ENCODE measurements at regions not wholly inside any gene's neighbourhood (a gene's known extent, or its start where the extent isn't known, plus 50 kb on each side); places are given as distances from the start of the nearest gene placed in this dataset.

GRCh38 chr1:5244631-5245285 is 590.3 kb downstream of the AJAP1 start:
- 72 to 80% (median 76%) methylated on average over 12 to 13 of the region's 13 CpGs for WGBS, 4 donors
- DNase-seq = no peak
- H3K36me3 ChIP-seq = no peaks in the 10 kb centered on the region
- no peak for ATAC-seq
- no peak overlapping the region for H3K4me3 ChIP-seq
- intact Hi-C loops (cut with DNase I) = no loop called here
- H3K27me3 ChIP-seq = peaks cover 0 to 3% (median 0%) of the 10 kb centered on the region in 9 donors
- peaks cover 0 to 8% (median 0%) of the 10 kb centered on the region in 12 donors for H3K9me3 ChIP-seq
- no peaks in the 10 kb centered on the region for H3K4me1 ChIP-seq
- no peak overlapping the region for H3K27ac ChIP-seq
- TF ChIP-seq POLR2A (IDR thresholded peaks at IDR 0.05) (no peak), CTCF (IDR thresholded peaks at IDR 0.05) (no peak)

- intact Hi-C loops (cut with DNase I) = no loop called here
- H3K4me3 ChIP-seq = no peak overlapping the region
- H3K36me3 ChIP-seq = no peaks in the 10 kb centered on the region
- TF ChIP-seq CTCF (IDR thresholded peaks at IDR 0.05) (no peak), POLR2A (IDR thresholded peaks at IDR 0.05) (no peak)
- H3K27me3 ChIP-seq = no peaks in the 10 kb centered on the region
- WGBS, 4 donors = 44 to 78% (median 59%) methylated on average over 3 to 5 of the region's 5 CpGs
- H3K27ac ChIP-seq = no peak overlapping the region
- no peak for ATAC-seq
- DNase-seq = no peak
- H3K9me3 ChIP-seq = peaks cover 0 to 4% (median 0%) of the 10 kb centered on the region in 12 donors
- no peaks in the 10 kb centered on the region for H3K4me1 ChIP-seq
These were observed 588.4 kb downstream of the AJAP1 start for GRCh38 chr1:5242850-5243249.

- intact Hi-C loops (cut with DNase I) = no loop called here
- Histone ChIP-seq H3K27me3 (peaks cover 0 to 4% (median under 1%) of the 10 kb centered on the region in 9 donors), H3K27ac (no peak overlapping the region), H3K9me3 (no peaks in the 10 kb centered on the region), H3K36me3 (no peaks in the 10 kb centered on the region), H3K4me1 (no peaks in the 10 kb centered on the region), H3K4me3 (no peak overlapping the region)
- TF ChIP-seq POLR2A (IDR thresholded peaks at IDR 0.05) (no peak), CTCF (IDR thresholded peaks at IDR 0.05) (no peak)
- ATAC-seq (no peak), DNase-seq (no peak)
- WGBS, 4 donors = 56 to 64% (median 61%) methylated on average over 3 to 5 of the region's 5 CpGs
These were observed 585.5 kb downstream of the AJAP1 start for GRCh38 chr1:5239911-5240310.

GRCh38 chr1:5238351-5239130 is 584.1 kb downstream of the AJAP1 start:
- intact Hi-C loops (cut with DNase I) = no loop called here
- DNase-seq (no peak), ATAC-seq (no peak)
- H3K27me3 ChIP-seq = peaks cover 0 to 11% (median 3%) of the 10 kb centered on the region in 9 donors
- H3K4me1 ChIP-seq = no peaks in the 10 kb centered on the region
- peaks cover 0 to 2% (median 0%) of the 10 kb centered on the region in 12 donors for H3K9me3 ChIP-seq
- TF ChIP-seq POLR2A (IDR thresholded peaks at IDR 0.05) = no peak
- no peak for TF ChIP-seq CTCF (IDR thresholded peaks at IDR 0.05)
- H3K4me3 ChIP-seq = no peak overlapping the region
- WGBS, 4 donors = 75 to 79% (median 75%) methylated on average over 19 of the region's 19 CpGs
- H3K27ac ChIP-seq = no peak overlapping the region
- no peaks in the 10 kb centered on the region for H3K36me3 ChIP-seq

All from heart left ventricle (tissue), 16 donors.